Liver (tissue), 3 donors: ENCODE measurements at regions not wholly inside any gene's neighbourhood (a gene's known extent, or its start where the extent isn't known, plus 50 kb on each side); places are given as distances from the start of the nearest gene placed in this dataset.

ENCODE experiments used
- CTCF ChIP-seq: fragments of 150-350 bp; IDR thresholded peaks from 2 replicates; pipeline ENCODE4 v1.5.1; 2017; ENCODE audit warnings: improper control_type of control experiment, low read depth, low read length; ENCODE audit not compliant: missing input control
- EGR1 ChIP-seq, 2 donors: IDR thresholded peaks; 2 replicates each; pipeline ENCODE4 v1.6.1; 2016 to 2018; ENCODE audit warnings: antibody characterized with exemption in 2 of 2, low read depth in 2 of 2
- MAX ChIP-seq: IDR thresholded peaks from 2 replicates; pipeline ENCODE4 v1.6.1; 2016; ENCODE audit warnings: antibody characterized with exemption
- RAD21 ChIP-seq, 2 donors: IDR thresholded peaks; 2 replicates each; pipeline ENCODE4 v1.6.1; 2016; ENCODE audit warnings: antibody characterized with exemption in 2 of 2, mild to moderate bottlenecking in 2 of 2
- REST ChIP-seq: IDR thresholded peaks from 2 replicates; pipeline ENCODE4 v1.6.1; 2016; ENCODE audit warnings: antibody characterized with exemption, mild to moderate bottlenecking
- SP1 ChIP-seq: IDR thresholded peaks from 2 replicates; pipeline ENCODE4 v1.6.1; 2018; ENCODE audit warnings: antibody characterized with exemption, mild to moderate bottlenecking
- donor health status: healthy.
- donor health status: healthy.

- TF ChIP-seq SP1 (no peak), CTCF (no peak), EGR1 (IDR thresholded peaks at IDR 0.05; ENCODE audit: low read depth in 2 of 2) (no peak), RAD21 (IDR thresholded peaks at IDR 0.05) (no peak), MAX (no peak), REST (no peak)
These were observed 789.0 kb downstream of the TECRL start for GRCh38 chr4:63620271-63620670.
